ENCODE measurements at regions not wholly inside any gene's neighbourhood (a gene's known extent, or its start where the extent isn't known, plus 50 kb on each side); places are given as distances from the start of the nearest gene placed in this dataset.

DNA sequence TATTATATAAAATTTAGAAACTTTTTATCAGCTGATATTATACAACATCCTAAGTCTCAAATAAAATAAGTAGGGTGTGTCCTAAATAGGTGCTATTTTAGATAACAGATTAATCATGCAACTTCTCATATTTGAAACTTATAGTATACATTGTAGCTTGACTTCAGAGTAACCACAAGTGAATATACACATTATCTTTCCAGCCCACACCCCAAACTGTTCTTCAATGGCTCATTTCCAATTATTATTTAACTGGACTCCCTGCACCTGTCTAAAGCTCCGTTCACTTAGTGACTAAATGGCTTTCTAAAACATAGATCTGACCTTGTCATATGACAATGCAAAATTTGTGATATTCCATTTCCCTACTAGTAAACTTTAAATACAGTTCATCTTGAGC, 490.9 kb upstream of the RGMB start:
- H3K4me3 ChIP-seq (ENCODE audit: low read depth, low read length) = no peak overlapping the region
- no peak for DNase-seq (ENCODE audit: low read depth)
- TF ChIP-seq CTCF (IDR thresholded peaks at IDR 0.05; ENCODE audit: low read depth, low read length, missing control alignments) = no peak
- in situ Hi-C loops (cut with HindIII; ENCODE audit: low sequenced_read_pairs) = no loop called here

GRCh38 chr5:98292496-98292895, 481.0 kb upstream of the RGMB start:
- H3K4me3 ChIP-seq (ENCODE audit: low read depth, low read length) = no peak overlapping the region
- no peak for TF ChIP-seq CTCF (IDR thresholded peaks at IDR 0.05; ENCODE audit: low read depth, low read length, missing control alignments)
- in situ Hi-C loops (cut with HindIII; ENCODE audit: low sequenced_read_pairs) = no loop called here

GRCh38 chr5:98296426-98296825, 477.0 kb upstream of the RGMB start:
- DNase-seq (ENCODE audit: low read depth) = no peak
- no peak for TF ChIP-seq CTCF (IDR thresholded peaks at IDR 0.05; ENCODE audit: low read depth, low read length, missing control alignments)
- in situ Hi-C loops (cut with HindIII; ENCODE audit: low sequenced_read_pairs) = no loop called here
- no peak overlapping the region for H3K4me3 ChIP-seq (ENCODE audit: low read depth, low read length)

More at GRCh38 chr5:98292496-98292895, 481.0 kb upstream of the RGMB start:
- DNase-seq (ENCODE audit: low read depth) = no peak

- in situ Hi-C loops (cut with HindIII; ENCODE audit: low sequenced_read_pairs) = no loop called here
- H3K4me3 ChIP-seq (ENCODE audit: low read depth, low read length) = no peak overlapping the region
- no peak for DNase-seq (ENCODE audit: low read depth)
- TF ChIP-seq CTCF (IDR thresholded peaks at IDR 0.05; ENCODE audit: low read depth, low read length, missing control alignments) = no peak
Measured at GRCh38 chr5:98299435-98299834, 474.0 kb upstream of the RGMB start.

DNA sequence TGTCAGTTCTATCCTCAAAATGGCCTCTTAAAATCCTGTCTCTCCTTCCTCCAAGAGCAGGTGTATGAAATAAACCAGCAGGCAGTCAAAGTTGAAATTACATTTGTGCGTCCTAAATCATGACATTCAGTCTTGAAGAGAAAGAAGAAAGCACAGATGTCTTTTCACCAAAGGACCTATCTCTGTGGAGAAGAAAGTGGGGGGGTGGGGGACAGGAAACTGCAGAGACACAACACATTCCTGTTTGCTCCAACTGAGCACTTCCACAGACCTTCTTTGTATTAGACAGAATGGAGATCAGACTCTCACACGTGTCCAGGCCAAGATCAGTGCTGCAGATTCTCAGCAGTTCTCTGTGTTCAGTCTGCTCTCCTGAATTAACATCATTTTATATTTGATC, 471.9 kb upstream of the RGMB start:
- in situ Hi-C loops (cut with HindIII; ENCODE audit: low sequenced_read_pairs) = no loop called here
- TF ChIP-seq CTCF (IDR thresholded peaks at IDR 0.05; ENCODE audit: low read depth, low read length, missing control alignments) = no peak
- DNase-seq (ENCODE audit: low read depth) = no peak
- H3K4me3 ChIP-seq (ENCODE audit: low read depth, low read length) = no peak overlapping the region

- in situ Hi-C loops (cut with HindIII; ENCODE audit: low sequenced_read_pairs) = no loop called here
- TF ChIP-seq CTCF (IDR thresholded peaks at IDR 0.05; ENCODE audit: low read depth, low read length, missing control alignments) = no peak
- no peak for DNase-seq (ENCODE audit: low read depth)
- no peak overlapping the region for H3K4me3 ChIP-seq (ENCODE audit: low read depth, low read length)
Measured at GRCh38 chr5:98307811-98308210, 465.7 kb upstream of the RGMB start.

DNA sequence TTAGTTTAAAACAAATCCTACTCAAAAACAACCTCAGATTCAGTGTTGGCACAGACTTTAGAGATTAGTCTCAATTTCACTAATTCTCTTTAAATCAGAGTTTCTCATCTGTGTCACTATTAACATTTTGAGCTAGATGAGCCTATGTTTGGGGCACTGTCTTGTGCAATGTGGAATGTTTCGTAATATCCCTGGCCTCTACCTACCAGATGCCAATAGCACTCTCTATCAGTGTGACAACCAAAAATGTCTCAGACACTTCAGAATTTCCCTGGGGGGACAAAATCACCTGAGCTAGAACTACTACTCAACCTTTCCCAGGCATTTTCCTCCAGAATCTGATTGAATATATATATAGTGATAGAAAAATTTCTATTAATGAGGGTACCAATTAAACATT, 465.2 kb upstream of the RGMB start:
- in situ Hi-C loops (cut with HindIII; ENCODE audit: low sequenced_read_pairs) = no loop called here
- H3K4me3 ChIP-seq (ENCODE audit: low read depth, low read length) = no peak overlapping the region
- no peak for TF ChIP-seq CTCF (IDR thresholded peaks at IDR 0.05; ENCODE audit: low read depth, low read length, missing control alignments)
- no peak for DNase-seq (ENCODE audit: low read depth)

All from astrocyte of the cerebellum (primary cell).